ENCODE measurements at regions not wholly inside any gene's neighbourhood (a gene's known extent, or its start where the extent isn't known, plus 50 kb on each side); places are given as distances from the start of the nearest gene placed in this dataset.

DNA sequence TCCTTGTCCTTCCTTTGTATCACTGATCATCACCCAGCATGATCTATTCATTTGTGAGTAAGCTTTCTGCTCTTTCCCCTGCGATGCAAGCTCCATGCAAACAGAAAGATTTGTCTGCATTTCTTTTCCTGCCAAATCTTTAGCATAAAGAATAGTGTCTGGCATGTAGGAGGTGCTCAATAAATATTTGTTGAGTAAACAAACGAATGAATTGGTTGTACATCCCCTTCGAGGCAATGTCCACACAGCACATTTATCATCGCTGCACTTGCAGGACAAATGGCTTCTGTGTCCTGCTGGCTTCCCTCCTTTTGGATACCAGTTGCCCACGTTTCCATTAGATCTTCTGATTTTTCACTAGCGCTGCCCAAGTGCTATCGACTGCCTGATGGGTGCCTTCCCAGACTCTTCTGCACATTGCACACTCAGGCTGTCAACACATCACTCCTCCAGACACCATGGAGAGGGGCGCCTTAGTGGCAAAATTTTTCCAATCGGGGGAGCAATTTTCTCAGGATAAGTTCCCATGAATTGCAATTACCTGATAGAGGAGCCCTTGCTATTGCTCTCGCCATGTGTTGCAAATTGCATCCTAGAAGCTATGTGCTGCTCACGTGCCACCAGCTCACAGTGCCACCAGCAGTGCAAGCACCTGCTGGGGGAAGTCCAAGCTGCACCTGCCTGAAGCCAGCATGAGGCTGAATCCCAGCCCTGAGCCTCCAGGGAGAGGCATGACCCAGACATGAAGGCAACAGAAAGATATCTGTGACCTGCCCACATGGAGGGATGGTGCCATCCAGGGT lies 206.6 kb downstream of the KIF26A start:
- TF ChIP-seq POLR2A (IDR thresholded peaks at IDR 0.05) = no peak
- TF ChIP-seq, protein P1, sequence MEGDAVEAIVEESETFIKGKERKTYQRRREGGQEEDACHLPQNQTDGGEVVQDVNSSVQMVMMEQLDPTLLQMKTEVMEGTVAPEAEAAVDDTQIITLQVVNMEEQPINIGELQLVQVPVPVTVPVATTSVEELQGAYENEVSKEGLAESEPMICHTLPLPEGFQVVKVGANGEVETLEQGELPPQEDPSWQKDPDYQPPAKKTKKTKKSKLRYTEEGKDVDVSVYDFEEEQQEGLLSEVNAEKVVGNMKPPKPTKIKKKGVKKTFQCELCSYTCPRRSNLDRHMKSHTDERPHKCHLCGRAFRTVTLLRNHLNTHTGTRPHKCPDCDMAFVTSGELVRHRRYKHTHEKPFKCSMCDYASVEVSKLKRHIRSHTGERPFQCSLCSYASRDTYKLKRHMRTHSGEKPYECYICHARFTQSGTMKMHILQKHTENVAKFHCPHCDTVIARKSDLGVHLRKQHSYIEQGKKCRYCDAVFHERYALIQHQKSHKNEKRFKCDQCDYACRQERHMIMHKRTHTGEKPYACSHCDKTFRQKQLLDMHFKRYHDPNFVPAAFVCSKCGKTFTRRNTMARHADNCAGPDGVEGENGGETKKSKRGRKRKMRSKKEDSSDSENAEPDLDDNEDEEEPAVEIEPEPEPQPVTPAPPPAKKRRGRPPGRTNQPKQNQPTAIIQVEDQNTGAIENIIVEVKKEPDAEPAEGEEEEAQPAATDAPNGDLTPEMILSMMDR (IDR thresholded peaks at IDR 0.05) = no peak
- no peaks in the 10 kb centered on the region for H3K36me3 ChIP-seq (replicated peaks in 1 of 2)
- WGBS, 4 donors = 64 to 70% (median 66%) methylated on average over 10 to 11 of the region's 11 CpGs
- H3K4me3 ChIP-seq = no peak overlapping the region
- peak in 1 of 7 donors; percentile 6 for DNase-seq
- intact Hi-C loops (cut with DNase I) = no loop called here
- H3K27me3 ChIP-seq = no peaks in the 10 kb centered on the region
- H3K27ac ChIP-seq = no peak overlapping the region
- H3K4me1 ChIP-seq (replicated peaks in 1 of 2) = peaks cover 5 to 10% of the 10 kb centered on the region in 2 donors
- H3K9me3 ChIP-seq (replicated peaks in 1 of 3) = no peaks in the 10 kb centered on the region

DNA sequence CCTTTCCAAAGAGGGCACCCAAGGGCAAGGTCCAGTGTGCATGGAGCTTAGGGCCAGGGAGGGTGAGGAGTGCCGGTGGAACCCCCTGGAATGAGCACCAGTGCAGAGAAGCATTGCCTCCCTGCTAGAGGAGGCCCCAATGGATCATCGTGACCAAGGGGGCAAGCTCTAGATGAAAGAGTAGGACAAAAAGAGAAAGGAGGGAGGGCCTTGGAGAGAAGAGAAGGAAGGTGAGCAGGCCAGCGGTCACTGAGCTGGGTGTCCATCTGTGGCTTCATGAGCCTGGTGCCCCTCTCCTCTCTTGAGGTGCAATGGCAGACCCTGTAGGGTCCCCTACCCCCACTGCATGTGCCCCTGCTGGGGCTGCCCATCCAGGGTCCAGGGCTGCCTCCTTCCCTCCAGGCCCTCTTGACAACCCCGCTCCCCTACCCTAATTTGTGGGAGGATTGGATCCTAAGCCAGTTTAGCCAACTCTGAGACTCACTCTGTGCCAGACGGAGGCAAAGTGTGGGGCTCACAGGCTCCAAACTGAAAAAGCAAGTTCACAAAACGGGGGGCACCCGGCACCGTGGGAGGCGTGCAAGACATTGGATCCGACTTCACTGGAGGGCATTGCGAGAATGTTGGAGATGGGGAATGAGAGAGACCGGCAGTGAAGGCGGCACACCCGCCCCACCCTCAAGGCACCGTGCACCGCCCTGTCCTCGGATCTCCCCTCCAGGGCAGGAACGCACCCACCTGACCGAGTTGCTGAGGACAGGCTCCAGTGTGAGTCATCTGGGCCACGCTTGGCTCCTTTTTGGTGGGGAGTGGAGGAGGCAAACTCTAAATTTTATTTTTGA lies 207.5 kb downstream of the KIF26A start:
- no peak overlapping the region for H3K4me3 ChIP-seq
- H3K27ac ChIP-seq = no peak overlapping the region
- no peaks in the 10 kb centered on the region for H3K36me3 ChIP-seq (replicated peaks in 1 of 2)
- no peak for TF ChIP-seq POLR2A (IDR thresholded peaks at IDR 0.05)
- TF ChIP-seq, protein P1 (IDR thresholded peaks at IDR 0.05) = no peak
- intact Hi-C loops (cut with DNase I) = no loop called here
- H3K27me3 ChIP-seq = no peaks in the 10 kb centered on the region
- peaks cover 5 to 10% of the 10 kb centered on the region in 2 donors for H3K4me1 ChIP-seq (replicated peaks in 1 of 2)
- H3K9me3 ChIP-seq (replicated peaks in 1 of 3) = no peaks in the 10 kb centered on the region
- 81 to 90% (median 86%) methylated on average over 19 to 20 of the region's 20 CpGs for WGBS, 4 donors
- peak in 1 of 7 donors; percentile 13 for DNase-seq

DNA sequence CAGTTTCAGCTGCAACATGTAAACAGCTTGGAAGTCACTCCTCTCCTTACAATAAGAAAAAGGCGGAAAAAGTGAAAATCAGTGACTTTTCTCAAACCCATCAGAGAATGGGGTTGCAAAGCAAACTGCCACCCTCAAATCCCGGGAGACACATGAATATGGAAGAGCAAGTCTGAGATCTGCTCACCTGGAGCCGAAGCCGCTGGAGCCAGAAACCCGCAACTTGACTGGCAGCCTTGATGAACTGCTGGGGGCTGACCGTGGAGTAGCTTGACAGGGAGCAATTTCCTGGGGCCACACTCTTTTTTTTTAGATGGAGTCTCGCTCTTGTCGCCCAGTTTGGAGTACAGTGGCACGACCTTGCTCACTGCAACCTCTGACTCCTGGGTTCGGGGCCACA lies 208.2 kb downstream of the KIF26A start:
- Histone ChIP-seq H3K4me1 (replicated peaks in 1 of 2) (peaks cover 5 to 10% of the 10 kb centered on the region in 2 donors), H3K27ac (no peak overlapping the region), H3K36me3 (replicated peaks in 1 of 2) (no peaks in the 10 kb centered on the region), H3K27me3 (no peaks in the 10 kb centered on the region), H3K9me3 (replicated peaks in 1 of 3) (no peaks in the 10 kb centered on the region), H3K4me3 (no peak overlapping the region)
- TF ChIP-seq, protein P1 (IDR thresholded peaks at IDR 0.05) = no peak
- no peak for TF ChIP-seq POLR2A (IDR thresholded peaks at IDR 0.05)
- peak in 1 of 7 donors; percentile 3 for DNase-seq
- intact Hi-C loops (cut with DNase I) = no loop called here
- WGBS, 4 donors = 77 to 86% (median 83%) methylated on average over 7 to 10 of the region's 10 CpGs

DNA sequence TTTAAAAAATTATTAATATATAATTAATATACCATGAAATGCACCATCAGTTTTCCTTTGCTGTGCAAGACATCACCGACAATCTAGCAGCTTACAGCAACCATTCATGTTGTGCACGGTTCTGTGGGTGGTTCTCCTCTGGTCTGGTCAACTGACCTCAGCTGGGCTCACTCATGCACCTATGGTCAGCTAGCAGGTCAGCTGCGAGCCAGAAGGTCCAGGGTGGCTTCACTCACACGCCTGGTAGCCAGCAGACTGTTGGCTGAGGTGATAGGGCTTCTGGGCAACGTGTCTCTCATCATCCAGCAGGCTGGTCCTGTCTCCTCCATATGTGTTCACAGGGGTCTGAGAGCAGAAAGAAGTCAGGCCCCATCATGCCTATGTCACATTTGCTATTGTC lies 210.4 kb downstream of the KIF26A start:
- TF ChIP-seq, protein P1 (IDR thresholded peaks at IDR 0.05) = no peak
- no peak for TF ChIP-seq POLR2A (IDR thresholded peaks at IDR 0.05)

More for the DNA sequence above, 210.4 kb downstream of the KIF26A start:
- no peaks in the 10 kb centered on the region for H3K36me3 ChIP-seq (replicated peaks in 1 of 2)
- DNase-seq = peak in 1 of 7 donors; percentile 4
- H3K4me3 ChIP-seq = no peak overlapping the region
- H3K9me3 ChIP-seq (replicated peaks in 1 of 3) = no peaks in the 10 kb centered on the region
- no peaks in the 10 kb centered on the region for H3K27me3 ChIP-seq
- WGBS, 4 donors = 76 to 88% (median 84%) methylated on average over 2 to 5 of the region's 5 CpGs
- H3K4me1 ChIP-seq (replicated peaks in 1 of 2) = no peaks in the 10 kb centered on the region
- no peak overlapping the region for H3K27ac ChIP-seq
- intact Hi-C loops (cut with DNase I) = no loop called here

Measured in adrenal gland (tissue), 9 donors.